Loucy (cell line): ENCODE measurements at regions not wholly inside any gene's neighbourhood (a gene's known extent, or its start where the extent isn't known, plus 50 kb on each side); places are given as distances from the start of the nearest gene placed in this dataset.

ENCODE experiments used
- CTCF ChIP-seq: fragments of 200-600 bp; sonication (generic); conservative IDR thresholded peaks from 2 replicates; pipeline ENCODE4 v1.5.1; 2014; ENCODE audit warnings: mild to moderate bottlenecking, antibody characterized with exemption, low read length
- EZH2phosphoT487 ChIP-seq: fragments of 200-600 bp; IDR thresholded peaks from 2 replicates; pipeline ENCODE4 v1.6.1; 2018; ENCODE audit warnings: antibody characterized with exemption, mild to moderate bottlenecking, moderate library complexity, borderline replicate concordance

GRCh38 chr4:27791640-27792039, 931.0 kb downstream of the STIM2 start:
- no peak for TF ChIP-seq CTCF
- no peak for TF ChIP-seq EZH2phosphoT487
